NCI-H1092 (cell line): ENCODE measurements at regions not wholly inside any gene's neighbourhood (a gene's known extent, or its start where the extent isn't known, plus 50 kb on each side); places are given as distances from the start of the nearest gene placed in this dataset.
"Not testable (repeated sequence)": the region's sequence is repeated elsewhere in the genome, so short reads cannot be mapped to it uniquely, and the experiment has no call there.

Source experiments
- DNase-seq: peaks from one replicate; lab custom pipeline; 2025; lab: John Stamatoyannopoulos, UW

DNA sequence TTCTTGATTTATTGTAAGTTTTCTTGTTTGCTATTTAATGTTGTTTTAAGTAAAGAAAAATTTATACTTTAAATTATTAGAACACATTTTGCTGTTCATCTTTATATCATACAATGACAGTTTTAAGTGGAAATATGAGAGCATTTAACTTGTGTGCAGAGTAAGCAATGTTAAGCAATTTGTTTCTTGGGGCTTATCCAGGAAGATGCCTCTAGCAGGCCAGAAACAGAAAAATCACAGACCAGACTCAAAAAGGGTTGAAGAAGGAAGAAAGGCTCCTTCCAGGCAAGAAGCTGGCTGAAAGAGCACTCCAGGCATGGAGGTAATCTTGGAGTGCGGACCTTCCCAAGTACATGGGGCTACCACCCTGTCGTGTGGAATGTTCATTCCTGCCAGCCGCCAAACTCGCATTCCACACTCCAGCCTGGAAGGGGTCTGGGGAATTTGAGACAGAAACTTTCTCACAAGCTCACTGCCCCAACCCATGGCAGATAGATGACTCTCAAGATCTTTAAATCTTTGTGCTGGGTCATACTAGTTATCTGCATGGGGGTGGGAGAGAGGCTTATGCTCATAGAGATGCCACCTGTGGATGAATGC, 1521.3 kb upstream of the AGA start:
- no peak for DNase-seq

- no peak for DNase-seq
Measured at GRCh38 chr4:178966644-178967043, 1524.4 kb upstream of the AGA start.

DNA sequence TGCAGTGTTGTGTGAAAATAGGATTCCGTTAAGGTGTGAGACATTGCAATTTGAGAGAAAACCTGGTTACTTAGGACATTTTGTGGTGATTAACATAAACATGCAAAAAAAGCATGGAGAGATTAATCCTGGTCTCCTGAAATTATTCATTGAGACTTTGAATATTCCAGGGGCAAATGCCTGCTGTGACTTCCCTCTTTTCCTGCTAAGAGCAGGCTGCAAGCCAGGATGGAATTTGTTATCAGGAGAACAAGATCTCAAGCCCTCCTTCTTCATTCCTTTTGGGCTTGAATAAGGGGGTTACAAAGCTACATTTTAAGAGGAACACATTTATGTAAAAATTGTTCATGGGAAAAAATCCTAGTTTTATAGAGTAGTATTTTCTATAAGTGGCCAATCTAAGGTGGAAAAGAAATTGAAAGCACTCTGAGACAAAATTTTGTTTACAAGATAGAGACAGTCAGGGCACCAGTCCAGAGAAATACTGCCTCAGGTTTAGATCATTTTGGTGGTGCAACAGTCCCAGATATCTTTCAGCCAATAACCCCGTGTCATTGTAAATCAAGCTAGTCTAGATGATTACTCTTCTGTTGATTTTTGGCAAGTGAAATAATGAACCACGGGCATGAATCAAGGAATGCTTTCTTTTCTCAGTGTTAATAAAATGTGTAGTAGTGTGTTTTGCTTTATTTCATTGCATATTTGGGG, 1528.3 kb upstream of the AGA start:
- no peak for DNase-seq

- no peak for DNase-seq
Measured at GRCh38 chr4:178976861-178977260, 1534.6 kb upstream of the AGA start.

DNA sequence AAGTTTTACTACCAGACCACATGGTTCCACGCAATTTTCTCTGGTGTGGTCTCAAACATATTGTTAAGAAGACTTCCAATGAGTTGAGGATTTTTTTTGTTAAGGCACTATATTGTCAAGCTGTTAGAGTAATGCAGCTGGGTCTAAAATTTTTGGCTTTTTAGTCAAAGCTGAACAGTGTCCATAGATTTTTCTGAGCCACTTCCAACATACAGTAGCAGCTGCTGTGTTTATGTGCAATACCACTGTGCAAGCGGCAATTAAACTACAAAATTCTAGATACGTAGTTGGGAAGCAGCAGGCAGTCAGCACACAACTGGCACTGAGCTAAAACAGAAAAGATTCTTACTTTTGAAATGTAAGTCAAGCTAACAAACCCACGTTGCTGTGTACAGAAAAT, 1551.1 kb upstream of the AGA start:
- no peak for DNase-seq

DNA sequence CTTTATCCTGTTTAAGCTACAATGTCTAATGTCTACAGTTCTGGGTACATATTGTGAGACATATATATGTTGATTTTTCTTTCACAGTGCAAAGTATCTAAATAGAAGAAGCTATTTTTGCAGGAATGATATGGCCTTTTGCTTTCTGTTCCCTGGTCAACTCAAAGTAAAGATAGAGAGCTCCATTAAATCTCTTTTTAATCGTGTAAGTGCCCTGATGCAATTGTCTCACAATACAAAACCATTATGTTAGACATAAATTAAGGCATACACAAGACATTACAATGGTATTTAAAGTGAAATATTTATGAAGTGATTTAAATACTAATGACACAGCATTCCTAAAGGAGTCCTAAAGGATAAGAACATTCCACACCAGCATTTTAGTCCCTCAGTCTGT, 1559.7 kb upstream of the AGA start:
- DNase-seq = no peak

DNA sequence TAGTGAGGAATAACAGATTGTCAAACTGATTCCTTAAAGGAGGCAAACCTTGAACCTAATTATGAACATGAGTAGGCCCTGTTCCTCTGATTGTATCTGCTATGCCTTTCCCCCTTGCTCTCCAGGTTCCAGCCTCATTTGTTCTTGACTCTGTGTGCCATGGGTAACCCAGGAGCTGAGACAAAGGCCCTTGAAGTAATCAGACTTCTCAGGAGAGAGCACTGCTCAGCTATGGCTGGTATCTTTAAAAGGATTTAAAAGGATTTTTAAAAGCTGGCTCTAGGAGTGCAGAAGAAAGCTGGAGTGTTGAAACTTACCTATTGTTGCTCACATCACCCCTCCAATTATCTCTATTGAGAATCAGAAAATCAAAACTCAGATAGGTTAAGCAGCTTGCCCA, 1565.5 kb upstream of the AGA start:
- no peak for DNase-seq

DNA sequence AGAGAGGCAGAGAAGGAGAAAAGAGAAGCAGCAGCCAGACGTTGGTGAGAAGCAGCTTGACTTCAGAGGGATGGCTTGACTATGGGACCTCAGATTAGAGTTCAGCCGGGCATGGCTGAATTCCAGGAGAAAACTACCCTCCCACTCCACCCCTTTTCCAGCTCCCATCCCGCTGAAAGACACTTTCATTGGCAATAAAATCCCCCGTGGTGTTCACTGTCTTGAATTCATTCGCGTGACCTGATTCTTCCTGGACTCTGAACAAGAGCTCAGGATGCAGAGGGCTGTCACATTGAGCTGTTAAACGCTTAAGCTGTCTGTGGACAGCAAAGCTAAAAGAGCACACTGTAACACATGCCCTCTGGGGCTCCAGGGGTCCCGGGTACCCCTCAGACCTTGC, 1575.3 kb upstream of the AGA start:
- no peak for DNase-seq

DNA sequence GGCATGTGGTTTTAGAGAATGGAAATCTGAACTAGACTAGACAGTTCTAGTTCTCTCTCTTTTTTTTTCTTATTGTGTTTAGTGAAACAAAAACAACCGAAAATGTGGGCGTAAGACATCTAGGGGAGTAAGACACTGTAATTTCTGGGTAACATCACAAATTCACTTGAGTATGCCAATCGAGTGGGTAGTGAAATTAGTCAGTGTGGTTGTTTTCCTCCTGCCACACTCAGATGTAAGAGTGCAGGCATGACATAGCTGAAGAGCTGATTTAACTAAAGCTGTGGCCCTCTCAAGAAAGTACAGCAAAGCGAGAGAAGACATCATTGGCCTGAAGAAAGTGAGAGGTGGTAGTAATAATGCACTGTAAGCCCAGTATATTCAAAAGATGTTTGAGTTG, 1585.3 kb upstream of the AGA start:
- no peak for DNase-seq

GRCh38 chr4:179028321-179028720, 1586.1 kb upstream of the AGA start:
- no peak for DNase-seq

- DNase-seq = no peak
Measured at GRCh38 chr4:179029683-179030082, 1587.4 kb upstream of the AGA start.

DNA sequence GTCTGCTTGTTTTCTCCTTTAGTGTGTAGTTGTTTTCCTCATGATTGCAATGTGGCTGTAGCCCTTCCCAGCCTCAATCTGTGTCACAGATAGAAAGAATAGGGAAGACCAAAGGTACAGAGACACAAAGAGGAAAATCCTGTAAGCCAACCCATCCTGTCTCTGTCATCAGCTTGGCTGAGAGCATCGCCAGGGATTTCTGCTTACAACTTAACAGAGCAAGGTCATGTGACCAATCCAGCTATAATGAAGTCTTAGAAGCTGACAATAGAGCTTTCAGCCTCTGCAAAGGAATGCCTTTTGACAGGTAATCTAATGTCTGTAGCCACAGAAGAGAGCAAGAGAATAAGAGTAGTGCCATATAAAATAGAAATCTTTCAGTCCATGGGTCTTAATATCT, 1598.0 kb upstream of the AGA start:
- DNase-seq = no peak

DNA sequence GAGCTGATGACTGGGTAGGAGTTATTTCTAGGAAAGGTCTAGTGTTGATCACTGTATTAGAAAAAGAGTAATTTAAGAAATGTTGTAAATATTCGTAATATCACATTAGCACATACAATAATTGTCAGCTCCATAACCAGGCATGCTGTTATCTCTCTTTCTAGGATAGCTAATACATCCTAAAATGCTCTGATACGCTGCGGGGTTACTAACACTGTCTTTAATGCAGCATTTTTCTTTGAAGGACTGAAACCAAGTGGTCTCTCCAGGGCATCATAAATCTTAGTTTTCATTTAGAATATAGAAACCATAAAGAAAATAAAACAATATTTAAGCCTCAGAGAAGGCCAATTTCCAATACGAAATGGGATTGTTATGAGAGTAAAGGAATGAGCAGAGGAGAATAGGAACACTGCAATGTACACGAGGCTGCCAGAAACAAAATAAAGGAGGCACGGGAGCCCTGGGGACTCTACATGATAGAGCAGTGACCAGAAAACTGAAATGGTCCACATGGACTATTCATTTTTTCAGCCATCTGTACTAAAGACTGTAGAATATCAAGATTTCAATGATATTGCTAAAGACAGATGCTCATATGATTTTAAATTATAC, 1606.7 kb upstream of the AGA start:
- DNase-seq = no peak

DNA sequence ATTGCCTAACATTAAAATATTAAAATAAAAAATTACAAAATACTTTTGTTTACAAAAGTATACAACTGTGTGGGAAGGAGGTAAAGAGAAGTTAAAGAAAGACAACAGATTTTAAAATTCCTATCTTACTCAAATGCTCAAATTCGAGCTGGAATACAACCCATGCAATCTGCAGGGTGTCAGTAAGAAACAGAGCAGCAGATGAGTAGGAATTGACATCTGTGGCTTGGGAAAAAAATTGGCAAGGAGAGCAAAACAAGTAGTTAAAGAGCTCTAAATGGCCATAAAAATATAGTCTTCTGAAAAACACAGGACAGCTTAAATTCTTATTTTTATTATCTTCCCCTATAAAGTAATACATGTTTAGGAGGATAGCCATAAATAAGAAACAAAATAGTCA, 1609.0 kb upstream of the AGA start:
- DNase-seq = no peak

GRCh38 chr4:179059396-179059795, 1617.2 kb upstream of the AGA start:
- DNase-seq = no peak

DNA sequence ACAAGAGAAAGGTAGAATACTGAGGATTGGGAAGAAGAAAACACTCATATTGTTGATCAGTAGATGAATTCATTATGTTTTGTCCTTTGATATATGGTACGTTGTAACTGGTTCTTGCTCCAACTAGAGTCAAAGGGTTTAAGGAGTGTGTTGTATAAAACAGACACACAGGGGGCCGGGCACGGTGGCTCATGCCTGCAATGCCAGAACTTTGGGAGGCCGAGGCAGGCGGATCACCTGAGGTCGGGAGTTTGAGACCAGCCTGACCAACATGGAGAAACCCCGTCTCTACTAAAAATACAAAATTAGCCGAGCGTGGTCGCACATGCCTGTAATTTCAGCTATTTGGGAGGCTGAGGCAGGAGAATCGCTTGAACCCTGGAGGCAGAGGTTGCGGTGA, 1624.0 kb upstream of the AGA start:
- not testable (repeated sequence) for DNase-seq

DNA sequence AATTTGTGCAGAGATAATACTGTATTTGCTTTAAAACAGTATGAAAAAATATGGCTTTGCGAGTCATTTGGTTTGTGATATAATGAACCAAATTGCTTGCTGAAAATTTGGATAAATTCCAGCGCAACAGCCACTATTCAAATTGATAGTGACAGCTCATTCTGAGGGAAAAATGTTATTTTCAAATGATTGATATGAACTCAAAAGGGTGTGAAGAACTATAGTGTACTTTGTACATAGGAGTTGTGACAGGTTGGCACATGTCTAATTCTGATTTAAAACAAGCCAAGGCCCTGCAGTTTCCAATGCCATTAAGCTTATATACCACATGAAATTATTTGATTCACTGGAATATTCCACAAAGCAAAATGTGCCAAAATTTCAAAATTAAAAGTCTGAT, 1628.9 kb upstream of the AGA start:
- DNase-seq = no peak

GRCh38 chr4:179076865-179077264, 1634.6 kb upstream of the AGA start:
- DNase-seq = no peak

GRCh38 chr4:179095585-179096221, 1653.5 kb upstream of the AGA start:
- no peak for DNase-seq

- DNase-seq = no peak
Measured at GRCh38 chr4:179097741-179098140, 1655.5 kb upstream of the AGA start.

- no peak for DNase-seq
Measured at GRCh38 chr4:179110356-179110755, 1668.1 kb upstream of the AGA start.

- DNase-seq = no peak
Measured at GRCh38 chr4:179110816-179111215, 1668.6 kb upstream of the AGA start.

DNA sequence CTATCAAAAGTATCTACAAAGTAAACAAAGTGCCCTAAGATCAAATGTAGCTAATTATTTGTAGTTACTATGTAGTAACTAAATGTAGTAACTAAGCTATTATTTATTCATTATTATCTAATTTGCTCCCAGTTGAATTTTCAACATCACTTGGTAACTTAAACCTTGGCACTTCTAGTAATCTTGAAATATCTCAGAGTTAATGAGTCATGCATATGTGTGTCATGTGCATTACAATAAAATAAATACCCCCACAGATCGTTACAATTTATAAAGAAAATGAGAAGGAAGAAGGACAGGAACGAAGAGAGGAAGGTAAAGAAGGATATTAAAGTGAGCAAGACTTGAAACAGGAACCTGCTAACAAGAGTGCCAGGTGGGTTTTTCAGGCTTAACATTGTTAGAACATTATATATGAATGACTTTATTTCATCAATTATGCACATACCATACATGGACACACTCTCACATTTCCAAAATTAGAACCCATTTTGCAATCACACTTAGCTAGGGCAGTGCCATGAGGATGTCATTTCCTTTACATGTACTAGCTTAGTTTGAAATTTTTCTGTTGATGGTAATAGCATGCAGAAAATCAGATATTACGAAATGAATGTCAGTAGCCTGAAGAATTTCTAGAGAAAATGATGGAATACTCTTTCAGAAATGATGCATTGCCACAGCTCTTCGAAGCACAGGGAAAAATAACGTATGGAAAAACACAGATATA, 1670.4 kb upstream of the AGA start:
- no peak for DNase-seq
